Epithelial cell of prostate (primary cell): ENCODE measurements at regions not wholly inside any gene's neighbourhood (a gene's known extent, or its start where the extent isn't known, plus 50 kb on each side); places are given as distances from the start of the nearest gene placed in this dataset.

Source experiments
- DNase-seq: peaks from one replicate; pipeline ENCODE4 v3.0.0-alpha.2; 2011; ENCODE audit warnings: low read depth, low spot score
- H3K27ac ChIP-seq: fragments of 450-650 bp; 2 replicates; pipeline ENCODE4 v1.5.1; 2017; ENCODE audit warnings: mild to moderate bottlenecking

GRCh38 chr12:78739653-78740052 is 124.9 kb upstream of the SYT1 start:
- DNase-seq, result no peak
- no peak overlapping the region for H3K27ac ChIP-seq

GRCh38 chr12:78746001-78746400 is 118.6 kb upstream of the SYT1 start:
- no peak for DNase-seq

GRCh38 chr12:78753058-78753457 is 111.5 kb upstream of the SYT1 start:
- H3K27ac ChIP-seq, result no peak overlapping the region
- DNase-seq, result no peak

More at GRCh38 chr12:78746001-78746400, 118.6 kb upstream of the SYT1 start:
- H3K27ac ChIP-seq, result peak overlapping the region; percentile 1

- DNase-seq, result no peak
- H3K27ac ChIP-seq, result no peak overlapping the region
Measured at GRCh38 chr12:78756936-78757335, 107.6 kb upstream of the SYT1 start.

- DNase-seq, result no peak
- H3K27ac ChIP-seq, result no peak overlapping the region
Measured at GRCh38 chr12:78759367-78759766, 105.2 kb upstream of the SYT1 start.

- no peak for DNase-seq
- no peak overlapping the region for H3K27ac ChIP-seq
Measured at GRCh38 chr12:78760906-78761305, 103.7 kb upstream of the SYT1 start.

- no peak overlapping the region for H3K27ac ChIP-seq
- no peak for DNase-seq
Measured at GRCh38 chr12:78764913-78765312, 99.7 kb upstream of the SYT1 start.

GRCh38 chr12:78767264-78767981 is 97.2 kb upstream of the SYT1 start:
- no peak for DNase-seq
- H3K27ac ChIP-seq, result no peak overlapping the region

GRCh38 chr12:78778339-78778738 is 86.2 kb upstream of the SYT1 start:
- no peak for DNase-seq

GRCh38 chr12:78787576-78787975 is 77.0 kb upstream of the SYT1 start:
- H3K27ac ChIP-seq, result no peak overlapping the region
- DNase-seq, result no peak

More at GRCh38 chr12:78778339-78778738, 86.2 kb upstream of the SYT1 start:
- H3K27ac ChIP-seq, result no peak overlapping the region

GRCh38 chr12:78790148-78790547 is 74.4 kb upstream of the SYT1 start:
- no peak overlapping the region for H3K27ac ChIP-seq
- DNase-seq, result no peak

- H3K27ac ChIP-seq, result no peak overlapping the region
- no peak for DNase-seq
Measured at GRCh38 chr12:78792052-78792698, 72.4 kb upstream of the SYT1 start.

- H3K27ac ChIP-seq, result no peak overlapping the region
- DNase-seq, result no peak
Measured at GRCh38 chr12:78793491-78793890, 71.1 kb upstream of the SYT1 start.

- DNase-seq, result no peak
- H3K27ac ChIP-seq, result no peak overlapping the region
Measured at GRCh38 chr12:78793982-78794381, 70.6 kb upstream of the SYT1 start.

- DNase-seq, result no peak
- no peak overlapping the region for H3K27ac ChIP-seq
Measured at GRCh38 chr12:78795934-78796445, 68.6 kb upstream of the SYT1 start.

- DNase-seq, result no peak
- no peak overlapping the region for H3K27ac ChIP-seq
Measured at GRCh38 chr12:78797196-78797931, 67.2 kb upstream of the SYT1 start.

- no peak for DNase-seq
- no peak overlapping the region for H3K27ac ChIP-seq
Measured at GRCh38 chr12:78799649-78800048, 64.9 kb upstream of the SYT1 start.

- H3K27ac ChIP-seq, result no peak overlapping the region
- peak; percentile 45 for DNase-seq
Measured at GRCh38 chr12:78802593-78802992, 62.0 kb upstream of the SYT1 start.

- H3K27ac ChIP-seq, result no peak overlapping the region
- no peak for DNase-seq
Measured at GRCh38 chr12:78804262-78804661, 60.3 kb upstream of the SYT1 start.
